DOHH2 (cell line): ENCODE measurements at regions not wholly inside any gene's neighbourhood (a gene's known extent, or its start where the extent isn't known, plus 50 kb on each side); places are given as distances from the start of the nearest gene placed in this dataset.

ENCODE experiments used
- H3F3A ChIP-seq: fragments of 200-600 bp; sonication (generic), shearing (Covaris generic); 2 replicates; pipeline ENCODE4 v1.6.0; 2016; ENCODE audit warnings: antibody characterized with exemption, mild to moderate bottlenecking; ENCODE audit not compliant: control insufficient read depth, insufficient read depth
- H3K27ac ChIP-seq: fragments of 200-600 bp; sonication (generic); 2 replicates; pipeline ENCODE4 v1.5.1; 2014; ENCODE audit warnings: low read depth, mild to moderate bottlenecking, low read length, moderate library complexity
- H3K27me3 ChIP-seq: fragments of 200-600 bp; sonication (generic); 2 replicates; pipeline ENCODE4 v1.6.1; 2014; ENCODE audit warnings: mild to moderate bottlenecking, low read length, mixed read lengths; ENCODE audit not compliant: control insufficient read depth
- H3K36me3 ChIP-seq: fragments of 200-600 bp; sonication (generic); 2 replicates; pipeline ENCODE4 v1.6.1; 2014; ENCODE audit warnings: mild to moderate bottlenecking, low read length, moderate library complexity, mixed read lengths; ENCODE audit not compliant: control insufficient read depth
- H3K4me1 ChIP-seq: fragments of 200-600 bp; sonication (generic); 2 replicates; pipeline ENCODE4 v1.6.1; 2014; ENCODE audit warnings: mild to moderate bottlenecking, low read length, mixed read lengths; ENCODE audit not compliant: control insufficient read depth
- H3K4me2 ChIP-seq: fragments of 200-600 bp; sonication (generic); 2 replicates; pipeline ENCODE4 v1.6.0; 2014; ENCODE audit warnings: mild to moderate bottlenecking, low read length, moderate library complexity
- H3K4me3 ChIP-seq: fragments of 200-600 bp; sonication (generic); 2 replicates; pipeline ENCODE4 v1.5.1; 2014; ENCODE audit warnings: mild to moderate bottlenecking, low read length, mixed read lengths
- H3K79me2 ChIP-seq: fragments of 200-600 bp; sonication (generic); 2 replicates; pipeline ENCODE4 v1.6.1; 2014; ENCODE audit warnings: mild to moderate bottlenecking, low read length, mixed read lengths; ENCODE audit not compliant: control insufficient read depth
- H3K9me2 ChIP-seq: fragments of 200-600 bp; sonication (generic); replicated peaks from 2 replicates; pipeline ENCODE4 v1.6.1; 2014; ENCODE audit warnings: mild to moderate bottlenecking, low read length, mixed read lengths; ENCODE audit not compliant: control insufficient read depth
- H3K9me3 ChIP-seq: fragments of 200-600 bp; sonication (generic); 2 replicates; pipeline ENCODE4 v1.6.1; 2014; ENCODE audit warnings: antibody characterized with exemption, low read length, mixed read lengths; ENCODE audit not compliant: control insufficient read depth, insufficient read depth
- H4K20me1 ChIP-seq: fragments of 200-600 bp; sonication (generic); 2 replicates; pipeline ENCODE4 v1.6.0; 2014; ENCODE audit warnings: low read depth, mild to moderate bottlenecking, antibody characterized with exemption, low read length, moderate library complexity; ENCODE audit not compliant: control insufficient read depth, insufficient read depth
- EZH2phosphoT487 ChIP-seq: fragments of 200-600 bp; sonication (generic); IDR thresholded peaks from 2 replicates; pipeline ENCODE4 v1.6.1; 2017; ENCODE audit warnings: borderline replicate concordance, mild to moderate bottlenecking, antibody characterized with exemption, low read length, moderate library complexity, mixed read lengths
- TF ChIP-seq, protein P1 (sequence below): fragments of 200-600 bp; sonication (generic); IDR thresholded peaks from one replicate; pipeline ENCODE4 v1.5.1; 2014; ENCODE audit warnings: antibody characterized with exemption, mild to moderate bottlenecking, low read depth, low read length; ENCODE audit not compliant: poor library complexity, severe bottlenecking

- Histone ChIP-seq H3K4me1 (peaks cover 3% of the 10 kb centered on the region; the same call in 1 of the 2 replicates), H3K27ac (no peak overlapping the region), H3K4me3 (no peak overlapping the region), H3F3A (no peaks in the 10 kb centered on the region), H4K20me1 (no peaks in the 10 kb centered on the region), H3K27me3 (peaks cover 63% of the 10 kb centered on the region), H3K4me2 (peak overlapping the region; percentile 55; the same call in 1 of the 2 replicates), H3K9me3 (no peaks in the 10 kb centered on the region), H3K9me2 (no peaks in the 10 kb centered on the region), H3K79me2 (no peaks in the 10 kb centered on the region), H3K36me3 (no peaks in the 10 kb centered on the region)
- TF ChIP-seq, protein P1, sequence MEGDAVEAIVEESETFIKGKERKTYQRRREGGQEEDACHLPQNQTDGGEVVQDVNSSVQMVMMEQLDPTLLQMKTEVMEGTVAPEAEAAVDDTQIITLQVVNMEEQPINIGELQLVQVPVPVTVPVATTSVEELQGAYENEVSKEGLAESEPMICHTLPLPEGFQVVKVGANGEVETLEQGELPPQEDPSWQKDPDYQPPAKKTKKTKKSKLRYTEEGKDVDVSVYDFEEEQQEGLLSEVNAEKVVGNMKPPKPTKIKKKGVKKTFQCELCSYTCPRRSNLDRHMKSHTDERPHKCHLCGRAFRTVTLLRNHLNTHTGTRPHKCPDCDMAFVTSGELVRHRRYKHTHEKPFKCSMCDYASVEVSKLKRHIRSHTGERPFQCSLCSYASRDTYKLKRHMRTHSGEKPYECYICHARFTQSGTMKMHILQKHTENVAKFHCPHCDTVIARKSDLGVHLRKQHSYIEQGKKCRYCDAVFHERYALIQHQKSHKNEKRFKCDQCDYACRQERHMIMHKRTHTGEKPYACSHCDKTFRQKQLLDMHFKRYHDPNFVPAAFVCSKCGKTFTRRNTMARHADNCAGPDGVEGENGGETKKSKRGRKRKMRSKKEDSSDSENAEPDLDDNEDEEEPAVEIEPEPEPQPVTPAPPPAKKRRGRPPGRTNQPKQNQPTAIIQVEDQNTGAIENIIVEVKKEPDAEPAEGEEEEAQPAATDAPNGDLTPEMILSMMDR = no peak
- TF ChIP-seq EZH2phosphoT487 = no peak; the same call in 1 of the 2 replicates
These were observed 70.1 kb upstream of the CASZ1 start for GRCh38 chr1:10866321-10867093.

DNA sequence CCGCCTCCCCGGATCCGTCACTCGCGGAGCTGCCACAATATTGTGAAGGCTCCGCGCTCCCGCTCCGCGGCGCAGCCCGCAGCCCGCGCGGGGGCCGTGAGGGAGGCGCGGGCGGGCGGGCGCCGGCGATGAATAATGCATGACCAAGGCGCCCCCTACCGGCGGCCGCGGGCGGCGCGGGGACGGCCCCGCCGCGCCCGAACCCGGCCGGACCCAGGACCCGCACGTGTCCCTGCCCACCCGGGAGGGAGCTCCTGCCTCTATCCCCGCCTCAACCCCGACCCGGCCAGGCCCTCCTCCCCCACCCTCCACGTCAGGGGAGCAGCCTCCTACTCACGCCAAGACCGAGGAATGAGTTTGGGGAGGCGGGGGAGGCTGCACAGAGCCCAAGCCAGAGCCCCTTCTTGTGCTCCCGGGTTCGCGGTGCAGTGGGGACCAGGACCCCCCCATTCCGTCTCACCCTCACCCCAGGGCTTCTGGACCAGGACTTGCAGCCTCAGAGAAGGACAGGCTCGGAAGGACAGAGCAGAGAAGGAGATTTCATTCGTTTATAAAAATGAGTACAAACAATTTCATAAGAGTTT, 70.8 kb upstream of the CASZ1 start:
- TF ChIP-seq EZH2phosphoT487 = no peak
- TF ChIP-seq, protein P1 = peak; percentile 64
- Histone ChIP-seq H3K79me2 (no peaks in the 10 kb centered on the region), H3K9me3 (no peaks in the 10 kb centered on the region), H3K4me1 (peaks cover 3% of the 10 kb centered on the region; the same call in 1 of the 2 replicates), H3K9me2 (no peaks in the 10 kb centered on the region), H3K4me3 (no peak overlapping the region), H3K36me3 (no peaks in the 10 kb centered on the region), H3K27me3 (peaks cover 63% of the 10 kb centered on the region), H3K4me2 (peak overlapping the region; percentile 55), H3K27ac (no peak overlapping the region), H3F3A (no peaks in the 10 kb centered on the region), H4K20me1 (no peaks in the 10 kb centered on the region)

GRCh38 chr1:10867914-10868598, 71.6 kb upstream of the CASZ1 start:
- H3K27me3 ChIP-seq = peaks cover 63% of the 10 kb centered on the region
- H4K20me1 ChIP-seq = no peaks in the 10 kb centered on the region
- H3K9me2 ChIP-seq = no peaks in the 10 kb centered on the region
- TF ChIP-seq, protein P1 = no peak
- no peak for TF ChIP-seq EZH2phosphoT487
- no peaks in the 10 kb centered on the region for H3K79me2 ChIP-seq
- H3K4me2 ChIP-seq = no peak overlapping the region
- no peaks in the 10 kb centered on the region for H3F3A ChIP-seq
- H3K27ac ChIP-seq = no peak overlapping the region
- H3K36me3 ChIP-seq = no peaks in the 10 kb centered on the region
- H3K4me3 ChIP-seq = no peak overlapping the region
- H3K9me3 ChIP-seq = no peaks in the 10 kb centered on the region
- H3K4me1 ChIP-seq = peaks cover 3% of the 10 kb centered on the region; the same call in 1 of the 2 replicates
